H9 (cell line): ENCODE measurements at regions not wholly inside any gene's neighbourhood (a gene's known extent, or its start where the extent isn't known, plus 50 kb on each side); places are given as distances from the start of the nearest gene placed in this dataset.

Experiments used
- DNase-seq: peaks from one replicate; pipeline ENCODE4 v3.0.0-alpha.2; 2017
- H2AFZ ChIP-seq: one replicate; pipeline ENCODE4 v1.6.1; 2013; ENCODE audit warnings: mild to moderate bottlenecking, low read length, control low read depth, moderate library complexity
- H2AK5ac ChIP-seq: 2 replicates; pipeline ENCODE4 v1.6.1; 2013; ENCODE audit warnings: low read length, control low read depth, mixed read lengths; ENCODE audit not compliant: insufficient read length
- H2BK120ac ChIP-seq: one replicate; pipeline ENCODE4 v1.6.1; 2013; ENCODE audit warnings: low read depth, mild to moderate bottlenecking, low read length, control low read depth, inconsistent platforms; ENCODE audit not compliant: poor library complexity, severe bottlenecking
- H2BK12ac ChIP-seq: 2 replicates; pipeline ENCODE4 v1.6.1; 2013; ENCODE audit warnings: low read length, control low read depth, mixed read lengths, low read depth; ENCODE audit not compliant: insufficient read length
- H2BK15ac ChIP-seq: 2 replicates; pipeline ENCODE4 v1.6.1; 2013; ENCODE audit warnings: low read depth, low read length, control low read depth
- H2BK20ac ChIP-seq: one replicate; pipeline ENCODE4 v1.6.1; 2013; ENCODE audit warnings: low read depth, mild to moderate bottlenecking, low read length, control low read depth, inconsistent platforms; ENCODE audit not compliant: poor library complexity, severe bottlenecking
- H2BK5ac ChIP-seq: 2 replicates; pipeline ENCODE4 v1.6.1; 2013; ENCODE audit warnings: low read length, control low read depth, mixed read lengths; ENCODE audit not compliant: insufficient read length
- H3K14ac ChIP-seq: 2 replicates; pipeline ENCODE4 v1.6.1; 2013; ENCODE audit warnings: low read length, control low read depth; ENCODE audit not compliant: insufficient read depth
- H3K18ac ChIP-seq: 2 replicates; pipeline ENCODE4 v1.6.1; 2013; ENCODE audit warnings: low read depth, mild to moderate bottlenecking, mixed read lengths, low read length, control low read depth; ENCODE audit not compliant: insufficient read length
- H3K23ac ChIP-seq: 2 replicates; pipeline ENCODE4 v1.6.1; 2013; ENCODE audit warnings: low read length, control low read depth, mixed read lengths, low read depth; ENCODE audit not compliant: insufficient read length
- H3K23me2 ChIP-seq: 2 replicates; pipeline ENCODE4 v1.6.1; 2013; ENCODE audit warnings: low read depth, mild to moderate bottlenecking, mixed read lengths, low read length, control low read depth; ENCODE audit not compliant: insufficient read length, poor library complexity, severe bottlenecking
- H3K27ac ChIP-seq: 2 replicates; pipeline ENCODE4 v1.5.1; 2013; ENCODE audit warnings: low read length, control low read depth, mixed read lengths, low read depth; ENCODE audit not compliant: insufficient read length
- H3K27me3 ChIP-seq: 2 replicates; pipeline ENCODE4 v1.6.1; 2013; ENCODE audit warnings: low read length, control low read depth, inconsistent platforms; ENCODE audit not compliant: insufficient read depth
- H3K4ac ChIP-seq: 2 replicates; pipeline ENCODE4 v1.6.1; 2013; ENCODE audit warnings: low read depth, mild to moderate bottlenecking, control low read depth, inconsistent platforms, low read length, moderate library complexity
- H3K4me1 ChIP-seq: 2 replicates; pipeline ENCODE4 v1.6.1; 2013; ENCODE audit warnings: low read length, control low read depth, inconsistent platforms; ENCODE audit not compliant: insufficient read depth
- H3K4me2 ChIP-seq: 2 replicates; pipeline ENCODE4 v1.6.1; 2013; ENCODE audit warnings: low read length, control low read depth, mixed read lengths; ENCODE audit not compliant: insufficient read length, insufficient read depth
- H3K56ac ChIP-seq: 2 replicates; pipeline ENCODE4 v1.6.1; 2013; ENCODE audit warnings: low read depth, mild to moderate bottlenecking, mixed read lengths, low read length, control low read depth; ENCODE audit not compliant: insufficient read length
- H3K79me1 ChIP-seq: 2 replicates; pipeline ENCODE4 v1.6.1; 2013; ENCODE audit warnings: low read depth, mild to moderate bottlenecking, moderate library complexity, low read length, control low read depth, inconsistent platforms; ENCODE audit not compliant: insufficient read depth, poor library complexity, severe bottlenecking
- H3K79me2 ChIP-seq: 2 replicates; pipeline ENCODE4 v1.6.1; 2013; ENCODE audit warnings: low read length, control low read depth, inconsistent platforms; ENCODE audit not compliant: insufficient read depth
- H3K9ac ChIP-seq: 2 replicates; pipeline ENCODE4 v1.6.1; 2013; ENCODE audit warnings: low read length, control low read depth, mixed read lengths; ENCODE audit not compliant: insufficient read length; ENCODE audit errors: extremely low read depth
- H3K9me3 ChIP-seq: one replicate; pipeline ENCODE4 v1.6.1; 2013; ENCODE audit warnings: low read depth, low read length, inconsistent platforms; ENCODE audit not compliant: control insufficient read depth
- H3T11ph ChIP-seq: one replicate; pipeline ENCODE4 v1.6.1; 2013; ENCODE audit warnings: mild to moderate bottlenecking, low read length, control low read depth, inconsistent platforms
- H4K20me1 ChIP-seq: one replicate; pipeline ENCODE4 v1.6.1; 2013; ENCODE audit not compliant: control insufficient read depth, insufficient read length, insufficient read depth
- H4K5ac ChIP-seq: 2 replicates; pipeline ENCODE4 v1.6.1; 2013; ENCODE audit warnings: low read depth, mild to moderate bottlenecking, mixed read lengths, low read length, control low read depth; ENCODE audit not compliant: insufficient read length
- H4K8ac ChIP-seq: replicated peaks from 2 replicates; pipeline ENCODE4 v1.6.1; 2013; ENCODE audit warnings: low read length, control low read depth, mixed read lengths, low read depth; ENCODE audit not compliant: insufficient read length
- H4K91ac ChIP-seq: 2 replicates; pipeline ENCODE4 v1.6.1; 2013; ENCODE audit warnings: low read depth, mild to moderate bottlenecking, moderate library complexity, mixed read lengths, low read length, control low read depth; ENCODE audit not compliant: insufficient read length
- H3K27ac Mint-ChIP-seq, 3 experiments: 2 replicates in 2 of 3; 3 replicates in 1 of 3; pipeline ENCODE4 v1.8.0; 2020 to 2021; ENCODE audit warnings: mixed read lengths in 3 of 3, mild to moderate bottlenecking in 1 of 3, moderate library complexity in 1 of 3
- H3K27me3 Mint-ChIP-seq: 2 replicates; pipeline ENCODE4 v1.8.0; 2021; ENCODE audit warnings: low read depth, mild to moderate bottlenecking, moderate library complexity, mixed read lengths
- H3K36me3 Mint-ChIP-seq, 3 experiments: 2 replicates in 2 of 3; 3 replicates in 1 of 3; pipeline ENCODE4 v1.8.0; 2020 to 2021; ENCODE audit warnings: low read depth in 3 of 3, mixed read lengths in 3 of 3; ENCODE audit not compliant: insufficient read depth in 1 of 3
- H3K4me1 Mint-ChIP-seq, 2 experiments: 2 replicates each; pipeline ENCODE4 v1.8.0; 2020; ENCODE audit warnings: mixed read lengths in 2 of 2
- H3K4me3 Mint-ChIP-seq, 2 experiments: 2 replicates in 1 of 2; 3 replicates in 1 of 2; pipeline ENCODE4 v1.8.0; 2020 to 2021; ENCODE audit warnings: mild to moderate bottlenecking in 2 of 2, mixed read lengths in 2 of 2, moderate library complexity in 1 of 2
- H3K9me3 Mint-ChIP-seq, 2 experiments: 2 replicates in 1 of 2; 3 replicates in 1 of 2; pipeline ENCODE4 v1.8.0; 2020; ENCODE audit warnings: mild to moderate bottlenecking in 2 of 2, mixed read lengths in 2 of 2, moderate library complexity in 1 of 2
- WGBS: extraction: QIAGEN DNeasy Blood & Tissue Kit; methylation state at CpG from one replicate; pipeline ENCODE4 v1.1.7; 2013; ENCODE audit warnings: missing lambda C conversion rate, low lambda C conversion rate, mixed read lengths; ENCODE audit not compliant: insufficient read length; ENCODE audit errors: extremely low coverage; 5-methylcytosine and 5-hydroxymethylcytosine counted together
- TF ChIP-seq, protein P1 (sequence below): fragments of 200-600 bp; sonication (generic); conservative IDR thresholded peaks from 3 replicates; pipeline ENCODE4 v1.8.0; 2021; ENCODE audit warnings: antibody characterized with exemption, mild to moderate bottlenecking

DNA sequence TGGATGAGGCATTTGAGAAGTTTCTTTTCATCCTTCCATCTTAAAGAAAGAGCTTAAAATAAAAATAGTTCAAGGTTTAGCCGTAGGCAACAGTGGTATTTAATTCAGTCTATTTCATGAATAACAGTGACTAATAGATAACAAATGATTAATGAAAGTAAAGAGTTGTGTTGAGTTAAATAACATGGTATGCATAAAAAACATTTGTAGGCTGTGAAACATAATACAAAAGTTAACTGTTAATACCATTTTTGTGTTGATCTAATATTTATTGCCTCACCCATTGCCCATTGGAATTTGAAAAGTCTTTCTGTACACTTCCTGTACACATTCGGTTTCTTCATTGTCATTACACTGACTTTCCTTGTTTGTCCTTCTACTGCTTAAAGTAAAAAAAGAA lies 108.6 kb upstream of the PDE3A start:
- H3K27ac Mint-ChIP-seq: no peak overlapping the region
- TF ChIP-seq, protein P1, sequence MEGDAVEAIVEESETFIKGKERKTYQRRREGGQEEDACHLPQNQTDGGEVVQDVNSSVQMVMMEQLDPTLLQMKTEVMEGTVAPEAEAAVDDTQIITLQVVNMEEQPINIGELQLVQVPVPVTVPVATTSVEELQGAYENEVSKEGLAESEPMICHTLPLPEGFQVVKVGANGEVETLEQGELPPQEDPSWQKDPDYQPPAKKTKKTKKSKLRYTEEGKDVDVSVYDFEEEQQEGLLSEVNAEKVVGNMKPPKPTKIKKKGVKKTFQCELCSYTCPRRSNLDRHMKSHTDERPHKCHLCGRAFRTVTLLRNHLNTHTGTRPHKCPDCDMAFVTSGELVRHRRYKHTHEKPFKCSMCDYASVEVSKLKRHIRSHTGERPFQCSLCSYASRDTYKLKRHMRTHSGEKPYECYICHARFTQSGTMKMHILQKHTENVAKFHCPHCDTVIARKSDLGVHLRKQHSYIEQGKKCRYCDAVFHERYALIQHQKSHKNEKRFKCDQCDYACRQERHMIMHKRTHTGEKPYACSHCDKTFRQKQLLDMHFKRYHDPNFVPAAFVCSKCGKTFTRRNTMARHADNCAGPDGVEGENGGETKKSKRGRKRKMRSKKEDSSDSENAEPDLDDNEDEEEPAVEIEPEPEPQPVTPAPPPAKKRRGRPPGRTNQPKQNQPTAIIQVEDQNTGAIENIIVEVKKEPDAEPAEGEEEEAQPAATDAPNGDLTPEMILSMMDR: no peak
- no peak overlapping the region for H2BK12ac ChIP-seq
- peaks cover 1% of the 10 kb centered on the region; the same call in 1 of the 2 replicates for H3K4me1 ChIP-seq
- H3K4me2 ChIP-seq: no peak overlapping the region
- H3K79me1 ChIP-seq: no peaks in the 10 kb centered on the region
- no peaks in the 10 kb centered on the region for H3K27me3 ChIP-seq
- H3K23me2 ChIP-seq: no peaks in the 10 kb centered on the region
- no peaks in the 10 kb centered on the region for H3K36me3 Mint-ChIP-seq
- no peak overlapping the region for H3K4me3 Mint-ChIP-seq
- H4K91ac ChIP-seq: no peak overlapping the region
- H3K4ac ChIP-seq: no peak overlapping the region
- H3K18ac ChIP-seq: no peak overlapping the region
- no peak overlapping the region for H2BK5ac ChIP-seq
- H3K14ac ChIP-seq: no peak overlapping the region
- no peak overlapping the region for H3T11ph ChIP-seq
- H3K27ac ChIP-seq: no peak overlapping the region
- H4K5ac ChIP-seq: no peak overlapping the region
- no peak for DNase-seq
- H2BK20ac ChIP-seq: no peak overlapping the region
- H3K23ac ChIP-seq: no peak overlapping the region
- no peak overlapping the region for H2AFZ ChIP-seq
- no CpG with 5 or more reads among the region's 2 CpGs for whole genome bisulfite sequencing
- H3K79me2 ChIP-seq: no peaks in the 10 kb centered on the region
- H3K4me1 Mint-ChIP-seq: peaks cover 18 to 20% of the 10 kb centered on the region in 2 experiments
- no peaks in the 10 kb centered on the region for H3K9me3 Mint-ChIP-seq
- H4K8ac ChIP-seq: no peak overlapping the region
- H2BK120ac ChIP-seq: no peak overlapping the region
- no peaks in the 10 kb centered on the region for H3K9me3 ChIP-seq
- H4K20me1 ChIP-seq: no peaks in the 10 kb centered on the region
- H3K56ac ChIP-seq: no peak overlapping the region
- no peak overlapping the region for H2AK5ac ChIP-seq
- H3K27me3 Mint-ChIP-seq: no peaks in the 10 kb centered on the region
- no peak overlapping the region for H2BK15ac ChIP-seq
- no peak overlapping the region for H3K9ac ChIP-seq
